ENCODE measurements at regions not wholly inside any gene's neighbourhood (a gene's known extent, or its start where the extent isn't known, plus 50 kb on each side); places are given as distances from the start of the nearest gene placed in this dataset.

DNA sequence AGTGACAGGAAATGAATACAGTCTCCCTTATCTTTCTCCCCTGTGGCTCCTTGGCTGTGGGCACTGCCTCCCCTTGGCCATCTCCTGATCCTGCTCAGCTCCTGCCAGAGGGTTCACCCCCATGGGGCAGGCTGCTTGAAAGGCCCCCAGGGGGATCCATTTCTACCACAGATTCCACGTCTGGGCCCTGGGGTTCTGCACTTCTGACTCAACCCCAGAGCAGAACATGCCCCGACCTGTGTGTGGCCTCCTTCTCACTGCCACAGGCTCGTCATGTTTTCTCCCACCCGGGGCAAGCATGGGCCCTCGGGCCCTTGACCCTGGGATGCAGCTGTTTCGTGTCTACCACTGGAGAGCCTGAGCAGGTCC lies 122.2 kb downstream of the ACKR3 start:
- TF ChIP-seq, protein P1, sequence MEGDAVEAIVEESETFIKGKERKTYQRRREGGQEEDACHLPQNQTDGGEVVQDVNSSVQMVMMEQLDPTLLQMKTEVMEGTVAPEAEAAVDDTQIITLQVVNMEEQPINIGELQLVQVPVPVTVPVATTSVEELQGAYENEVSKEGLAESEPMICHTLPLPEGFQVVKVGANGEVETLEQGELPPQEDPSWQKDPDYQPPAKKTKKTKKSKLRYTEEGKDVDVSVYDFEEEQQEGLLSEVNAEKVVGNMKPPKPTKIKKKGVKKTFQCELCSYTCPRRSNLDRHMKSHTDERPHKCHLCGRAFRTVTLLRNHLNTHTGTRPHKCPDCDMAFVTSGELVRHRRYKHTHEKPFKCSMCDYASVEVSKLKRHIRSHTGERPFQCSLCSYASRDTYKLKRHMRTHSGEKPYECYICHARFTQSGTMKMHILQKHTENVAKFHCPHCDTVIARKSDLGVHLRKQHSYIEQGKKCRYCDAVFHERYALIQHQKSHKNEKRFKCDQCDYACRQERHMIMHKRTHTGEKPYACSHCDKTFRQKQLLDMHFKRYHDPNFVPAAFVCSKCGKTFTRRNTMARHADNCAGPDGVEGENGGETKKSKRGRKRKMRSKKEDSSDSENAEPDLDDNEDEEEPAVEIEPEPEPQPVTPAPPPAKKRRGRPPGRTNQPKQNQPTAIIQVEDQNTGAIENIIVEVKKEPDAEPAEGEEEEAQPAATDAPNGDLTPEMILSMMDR (IDR thresholded peaks at IDR 0.05): no peak
- TF ChIP-seq POLR2A (IDR thresholded peaks at IDR 0.05): no peak

Data from body of pancreas (tissue), 4 donors.